ENCODE measurements at regions not wholly inside any gene's neighbourhood (a gene's known extent, or its start where the extent isn't known, plus 50 kb on each side); places are given as distances from the start of the nearest gene placed in this dataset.

DNA sequence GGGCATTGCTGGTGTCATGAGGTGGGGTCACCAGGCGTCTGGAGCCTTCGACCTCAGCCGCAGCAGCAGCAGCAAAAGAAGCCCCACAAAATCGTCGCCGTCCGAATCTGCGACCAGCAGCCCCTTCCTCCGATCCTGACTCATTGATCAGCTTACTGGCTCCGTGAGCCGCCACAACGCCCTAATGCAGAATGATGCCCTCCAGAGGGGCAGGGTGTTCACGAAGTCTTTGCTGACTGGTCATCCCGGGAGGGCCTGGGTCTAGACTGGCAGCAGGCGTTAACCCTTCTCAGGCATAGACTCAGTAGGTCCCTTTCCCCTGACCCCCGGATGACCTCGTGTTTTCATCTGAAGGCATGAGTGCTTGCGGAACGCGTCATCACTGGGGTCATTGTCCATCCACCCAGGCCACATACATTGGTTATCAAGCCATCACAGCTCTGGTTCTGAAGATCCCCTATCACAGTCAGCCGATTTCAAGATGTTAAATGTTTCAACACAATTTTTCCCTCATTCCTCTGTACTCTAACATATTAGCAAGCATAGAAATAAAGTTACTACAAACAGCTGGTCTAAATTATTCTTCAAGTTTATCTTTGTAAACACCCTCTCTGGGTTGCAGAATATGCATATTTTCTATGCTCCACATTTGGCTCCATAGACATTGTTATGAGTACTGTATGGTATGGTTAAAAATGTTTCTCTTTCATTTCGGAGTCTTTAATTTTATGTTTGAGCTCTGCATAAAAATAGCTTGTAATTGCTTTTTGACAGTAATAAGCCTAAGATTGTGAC is 83.3 kb upstream of the SALL3 start:
- no peaks in the 10 kb centered on the region for H3K36me3 ChIP-seq (ENCODE audit: insufficient read depth, low read length)
- H4K20me1 ChIP-seq (ENCODE audit: insufficient read depth), result no peaks in the 10 kb centered on the region
- H3K9me2 ChIP-seq (ENCODE audit: insufficient read depth, low read length), result no peaks in the 10 kb centered on the region
- no peaks in the 10 kb centered on the region for H3F3A ChIP-seq (ENCODE audit: insufficient read depth, low read length, poor library complexity, severe bottlenecking)
- H3K4me2 ChIP-seq (ENCODE audit: low read length), result no peak overlapping the region
- H2AFZ ChIP-seq (ENCODE audit: low read depth, low read length), result no peak overlapping the region
- TF ChIP-seq TAF1 (IDR thresholded peaks at IDR 0.05; ENCODE audit: low read depth), result no peak
- no peak for TF ChIP-seq POLR2AphosphoS5 (IDR thresholded peaks at IDR 0.05)
- TF ChIP-seq, protein P1, sequence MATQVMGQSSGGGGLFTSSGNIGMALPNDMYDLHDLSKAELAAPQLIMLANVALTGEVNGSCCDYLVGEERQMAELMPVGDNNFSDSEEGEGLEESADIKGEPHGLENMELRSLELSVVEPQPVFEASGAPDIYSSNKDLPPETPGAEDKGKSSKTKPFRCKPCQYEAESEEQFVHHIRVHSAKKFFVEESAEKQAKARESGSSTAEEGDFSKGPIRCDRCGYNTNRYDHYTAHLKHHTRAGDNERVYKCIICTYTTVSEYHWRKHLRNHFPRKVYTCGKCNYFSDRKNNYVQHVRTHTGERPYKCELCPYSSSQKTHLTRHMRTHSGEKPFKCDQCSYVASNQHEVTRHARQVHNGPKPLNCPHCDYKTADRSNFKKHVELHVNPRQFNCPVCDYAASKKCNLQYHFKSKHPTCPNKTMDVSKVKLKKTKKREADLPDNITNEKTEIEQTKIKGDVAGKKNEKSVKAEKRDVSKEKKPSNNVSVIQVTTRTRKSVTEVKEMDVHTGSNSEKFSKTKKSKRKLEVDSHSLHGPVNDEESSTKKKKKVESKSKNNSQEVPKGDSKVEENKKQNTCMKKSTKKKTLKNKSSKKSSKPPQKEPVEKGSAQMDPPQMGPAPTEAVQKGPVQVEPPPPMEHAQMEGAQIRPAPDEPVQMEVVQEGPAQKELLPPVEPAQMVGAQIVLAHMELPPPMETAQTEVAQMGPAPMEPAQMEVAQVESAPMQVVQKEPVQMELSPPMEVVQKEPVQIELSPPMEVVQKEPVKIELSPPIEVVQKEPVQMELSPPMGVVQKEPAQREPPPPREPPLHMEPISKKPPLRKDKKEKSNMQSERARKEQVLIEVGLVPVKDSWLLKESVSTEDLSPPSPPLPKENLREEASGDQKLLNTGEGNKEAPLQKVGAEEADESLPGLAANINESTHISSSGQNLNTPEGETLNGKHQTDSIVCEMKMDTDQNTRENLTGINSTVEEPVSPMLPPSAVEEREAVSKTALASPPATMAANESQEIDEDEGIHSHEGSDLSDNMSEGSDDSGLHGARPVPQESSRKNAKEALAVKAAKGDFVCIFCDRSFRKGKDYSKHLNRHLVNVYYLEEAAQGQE (IDR thresholded peaks at IDR 0.05; ENCODE audit: borderline replicate concordance), result no peak
- TF ChIP-seq, protein P2, sequence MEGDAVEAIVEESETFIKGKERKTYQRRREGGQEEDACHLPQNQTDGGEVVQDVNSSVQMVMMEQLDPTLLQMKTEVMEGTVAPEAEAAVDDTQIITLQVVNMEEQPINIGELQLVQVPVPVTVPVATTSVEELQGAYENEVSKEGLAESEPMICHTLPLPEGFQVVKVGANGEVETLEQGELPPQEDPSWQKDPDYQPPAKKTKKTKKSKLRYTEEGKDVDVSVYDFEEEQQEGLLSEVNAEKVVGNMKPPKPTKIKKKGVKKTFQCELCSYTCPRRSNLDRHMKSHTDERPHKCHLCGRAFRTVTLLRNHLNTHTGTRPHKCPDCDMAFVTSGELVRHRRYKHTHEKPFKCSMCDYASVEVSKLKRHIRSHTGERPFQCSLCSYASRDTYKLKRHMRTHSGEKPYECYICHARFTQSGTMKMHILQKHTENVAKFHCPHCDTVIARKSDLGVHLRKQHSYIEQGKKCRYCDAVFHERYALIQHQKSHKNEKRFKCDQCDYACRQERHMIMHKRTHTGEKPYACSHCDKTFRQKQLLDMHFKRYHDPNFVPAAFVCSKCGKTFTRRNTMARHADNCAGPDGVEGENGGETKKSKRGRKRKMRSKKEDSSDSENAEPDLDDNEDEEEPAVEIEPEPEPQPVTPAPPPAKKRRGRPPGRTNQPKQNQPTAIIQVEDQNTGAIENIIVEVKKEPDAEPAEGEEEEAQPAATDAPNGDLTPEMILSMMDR (IDR thresholded peaks at IDR 0.05; ENCODE audit: poor library complexity, severe bottlenecking), result no peak
- TF ChIP-seq MXI1 (conservative IDR thresholded peaks at IDR 0.05; ENCODE audit: poor library complexity, severe bottlenecking), result no peak
- TF ChIP-seq SMC3 (conservative IDR thresholded peaks at IDR 0.05; ENCODE audit: poor library complexity), result no peak
- no peak for TF ChIP-seq EZH2 (IDR thresholded peaks at IDR 0.05; ENCODE audit: borderline replicate concordance, insufficient read depth, low read length, poor library complexity, severe bottlenecking)
- TF ChIP-seq RAD21 (conservative IDR thresholded peaks at IDR 0.05), result no peak
- TF ChIP-seq EP300 (conservative IDR thresholded peaks at IDR 0.05; ENCODE audit: poor library complexity, severe bottlenecking), result no peak
- H3K79me2 ChIP-seq (replicated peaks; ENCODE audit: insufficient read depth, low read length), result no peaks in the 10 kb centered on the region
- no peak overlapping the region for H3K9ac ChIP-seq (ENCODE audit: low read length)
- H3K27ac ChIP-seq (ENCODE audit: low read length), result no peak overlapping the region
- no peaks in the 10 kb centered on the region for H3K9me3 ChIP-seq (ENCODE audit: low read length)
- H3K27me3 ChIP-seq (ENCODE audit: insufficient read depth, low read depth, low read length), result no peaks in the 10 kb centered on the region
- no peak overlapping the region for H3K4me3 ChIP-seq (ENCODE audit: low read length)

DNA sequence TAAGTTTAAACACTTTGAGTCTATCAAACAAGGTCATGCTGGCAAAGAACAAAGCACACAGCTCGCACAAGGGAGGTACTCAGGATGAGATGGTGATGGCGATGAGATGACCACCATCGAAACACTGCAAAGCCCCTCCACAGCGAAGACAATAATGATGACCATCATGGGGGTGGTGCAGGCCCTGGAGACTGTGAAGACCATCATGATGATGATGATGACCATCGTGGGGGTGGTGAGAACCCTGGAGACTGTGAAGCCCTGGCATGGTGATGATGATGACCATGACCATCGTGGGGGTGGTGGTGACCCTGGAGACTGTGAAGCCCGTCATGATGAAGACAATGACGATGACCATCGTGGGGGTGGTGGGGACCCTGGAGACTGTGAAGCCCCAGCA is 81.6 kb upstream of the SALL3 start:
- no peak overlapping the region for H3K27ac ChIP-seq (ENCODE audit: low read length)
- H3K79me2 ChIP-seq (replicated peaks; ENCODE audit: insufficient read depth, low read length), result no peaks in the 10 kb centered on the region
- no peak overlapping the region for H2AFZ ChIP-seq (ENCODE audit: low read depth, low read length)
- H4K20me1 ChIP-seq (ENCODE audit: insufficient read depth), result no peaks in the 10 kb centered on the region
- H3K9me2 ChIP-seq (ENCODE audit: insufficient read depth, low read length), result no peaks in the 10 kb centered on the region
- H3F3A ChIP-seq (ENCODE audit: insufficient read depth, low read length, poor library complexity, severe bottlenecking), result no peaks in the 10 kb centered on the region
- H3K9ac ChIP-seq (ENCODE audit: low read length), result no peak overlapping the region
- TF ChIP-seq SMC3 (conservative IDR thresholded peaks at IDR 0.05; ENCODE audit: poor library complexity) (no peak), MXI1 (conservative IDR thresholded peaks at IDR 0.05; ENCODE audit: poor library complexity, severe bottlenecking) (no peak), TAF1 (IDR thresholded peaks at IDR 0.05; ENCODE audit: low read depth) (no peak), EP300 (conservative IDR thresholded peaks at IDR 0.05; ENCODE audit: poor library complexity, severe bottlenecking) (no peak), RAD21 (conservative IDR thresholded peaks at IDR 0.05) (no peak), POLR2AphosphoS5 (IDR thresholded peaks at IDR 0.05) (no peak), EZH2 (IDR thresholded peaks at IDR 0.05; ENCODE audit: borderline replicate concordance, insufficient read depth, low read length, poor library complexity, severe bottlenecking) (no peak)
- TF ChIP-seq, protein P1 (IDR thresholded peaks at IDR 0.05; ENCODE audit: borderline replicate concordance), result no peak
- TF ChIP-seq, protein P2 (IDR thresholded peaks at IDR 0.05; ENCODE audit: poor library complexity, severe bottlenecking), result no peak
- no peaks in the 10 kb centered on the region for H3K27me3 ChIP-seq (ENCODE audit: insufficient read depth, low read depth, low read length)
- no peak overlapping the region for H3K4me2 ChIP-seq (ENCODE audit: low read length)
- H3K4me3 ChIP-seq (ENCODE audit: low read length), result no peak overlapping the region
- no peaks in the 10 kb centered on the region for H3K9me3 ChIP-seq (ENCODE audit: low read length)
- no peaks in the 10 kb centered on the region for H3K36me3 ChIP-seq (ENCODE audit: insufficient read depth, low read length)
